ENCODE measurements at regions not wholly inside any gene's neighbourhood (a gene's known extent, or its start where the extent isn't known, plus 50 kb on each side); places are given as distances from the start of the nearest gene placed in this dataset.

DNA sequence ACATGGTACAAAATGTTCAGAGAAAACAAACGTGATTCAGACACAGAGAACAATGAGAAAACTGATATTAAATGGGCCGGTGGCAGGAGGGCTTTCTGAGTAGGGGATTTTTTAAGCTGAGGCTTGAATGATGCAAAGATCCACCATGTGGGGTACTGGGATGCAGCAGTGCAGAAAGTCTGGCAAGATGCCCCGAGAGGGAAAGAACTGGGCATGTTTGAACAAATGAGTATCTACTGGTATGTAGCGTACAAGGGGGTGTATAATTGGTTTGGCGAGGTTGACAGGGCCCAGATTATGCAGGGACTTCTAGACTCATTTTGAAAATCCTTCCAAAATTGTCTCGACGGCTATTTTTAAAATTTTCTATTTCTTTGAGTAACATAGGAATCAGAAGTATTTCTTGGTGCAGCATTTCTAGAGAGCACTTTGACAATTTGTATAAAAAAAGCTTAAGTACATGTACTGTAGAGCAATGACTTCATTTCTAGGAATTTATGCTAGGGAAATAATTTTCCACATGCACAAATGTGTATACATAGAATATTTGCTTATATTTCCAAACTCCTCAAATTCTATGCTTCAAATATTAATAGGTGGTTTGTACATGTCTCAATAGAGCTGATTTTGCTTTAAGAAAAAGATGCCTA is 119.6 kb upstream of the DOK5 start:
- no peaks in the 10 kb centered on the region for H3K23me2 ChIP-seq (ENCODE audit: low read depth, low read length)
- H2AK5ac ChIP-seq (ENCODE audit: low read depth, low read length) = no peak overlapping the region
- no peak overlapping the region for H3K4ac ChIP-seq (replicated peaks; ENCODE audit: insufficient read length, low read depth, low read length)
- no peaks in the 10 kb centered on the region for H3K79me1 ChIP-seq (ENCODE audit: low read depth, low read length)
- H3K79me2 ChIP-seq (ENCODE audit: control insufficient read depth in 1 of 2, insufficient read depth in 2 of 2, low read length in 2 of 2) = no peaks in the 10 kb centered on the region
- no peak overlapping the region for H3K18ac ChIP-seq (ENCODE audit: extremely low read depth, low read length)
- H3K27me3 ChIP-seq (replicated peaks in 1 of 4; ENCODE audit: control insufficient read depth in 3 of 4, extremely low read depth in 1 of 4, insufficient read depth in 3 of 4, low read length in 3 of 4) = no peaks in the 10 kb centered on the region
- no peak overlapping the region for H3K4me3 ChIP-seq (ENCODE audit: extremely low read depth in 1 of 4, insufficient read depth in 2 of 4, low read depth in 3 of 4, low read length in 4 of 4)
- H2BK120ac ChIP-seq (replicated peaks; ENCODE audit: low read depth, low read length) = no peak overlapping the region
- 87% methylated on average over 7 of the region's 7 CpGs; no CpG with 5 or more reads in 1 of the 2 experiments for whole genome bisulfite sequencing, 2 experiments (ENCODE audit: extremely low coverage in 1 of 2, insufficient coverage in 1 of 2, insufficient read length in 1 of 2, insufficient replicate concordance in 2 of 2, low coverage in 1 of 2, low lambda C conversion rate in 2 of 2, missing lambda C conversion rate in 1 of 2)
- H4K8ac ChIP-seq (ENCODE audit: extremely low read depth, insufficient read depth, low read length) = no peak overlapping the region
- no peak overlapping the region for H3K4me2 ChIP-seq (ENCODE audit: insufficient read depth in 1 of 2, low read depth in 2 of 2, low read length in 2 of 2)
- H3K23ac ChIP-seq (ENCODE audit: insufficient read length) = no peak overlapping the region
- FAIRE-seq = no peak
- no peak overlapping the region for H3K56ac ChIP-seq (replicated peaks; ENCODE audit: insufficient read length, low read depth, low read length)
- no peaks in the 10 kb centered on the region for H3K9me3 ChIP-seq (ENCODE audit: insufficient read depth in 2 of 2, low read depth in 1 of 2, low read length in 1 of 2)
- POLR2A ChIA-PET (ENCODE audit: partially characterized antibody) = no interaction called here
- H2BK12ac ChIP-seq (ENCODE audit: low read depth, low read length) = no peak overlapping the region
- no peaks in the 10 kb centered on the region for H4K20me1 ChIP-seq (replicated peaks in 1 of 2; ENCODE audit: control insufficient read depth in 1 of 2, insufficient read depth in 2 of 2, low read length in 2 of 2)
- no peak overlapping the region for H4K91ac ChIP-seq (replicated peaks; ENCODE audit: insufficient read length, low read length)
- H3K36me3 ChIP-seq (ENCODE audit: control insufficient read depth in 2 of 4, insufficient read depth in 4 of 4, low read length in 3 of 4) = no peaks in the 10 kb centered on the region
- no peak overlapping the region for H2BK20ac ChIP-seq (ENCODE audit: low read length)
- no peak overlapping the region for H2BK5ac ChIP-seq (ENCODE audit: low read depth, low read length)
- no peak overlapping the region for H2AFZ ChIP-seq (ENCODE audit: low read length)
- no peak overlapping the region for H3K27ac ChIP-seq (ENCODE audit: low read depth, low read length)
- CTCF ChIA-PET (ENCODE audit: partially characterized antibody) = interaction anchor here (0.6 kb wide), 1 partner anchor 280 kb away, joined by 3 read pairs; no protein-coding TSS in a partner anchor
- no peak overlapping the region for H2BK15ac ChIP-seq (ENCODE audit: low read length)
- H3K4me1 ChIP-seq (replicated peaks in 1 of 4; ENCODE audit: control insufficient read depth in 3 of 4, insufficient read depth in 4 of 4, low read length in 3 of 4) = peaks cover 0 to 4% (median 1%) of the 10 kb centered on the region in 4 experiments; a peak in 2 of 7 replicates
- H3K9ac ChIP-seq (replicated peaks in 1 of 4; ENCODE audit: extremely low read depth in 1 of 4, low read depth in 3 of 4, low read length in 3 of 4) = no peak overlapping the region
- H3K14ac ChIP-seq (ENCODE audit: insufficient read length) = no peak overlapping the region
- H4K5ac ChIP-seq (ENCODE audit: insufficient read length, low read depth, low read length) = no peak overlapping the region
- no peak for DNase-seq (ENCODE audit: low read depth in 1 of 2, low spot score in 2 of 2)
- TF ChIP-seq, protein P1, sequence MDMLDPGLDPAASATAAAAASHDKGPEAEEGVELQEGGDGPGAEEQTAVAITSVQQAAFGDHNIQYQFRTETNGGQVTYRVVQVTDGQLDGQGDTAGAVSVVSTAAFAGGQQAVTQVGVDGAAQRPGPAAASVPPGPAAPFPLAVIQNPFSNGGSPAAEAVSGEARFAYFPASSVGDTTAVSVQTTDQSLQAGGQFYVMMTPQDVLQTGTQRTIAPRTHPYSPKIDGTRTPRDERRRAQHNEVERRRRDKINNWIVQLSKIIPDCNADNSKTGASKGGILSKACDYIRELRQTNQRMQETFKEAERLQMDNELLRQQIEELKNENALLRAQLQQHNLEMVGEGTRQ (IDR thresholded peaks at IDR 0.05; ENCODE audit: low read length) = no peak
- TF ChIP-seq EGR1 (IDR thresholded peaks at IDR 0.05; ENCODE audit: borderline replicate concordance, low read depth, low read length) = no peak
- no peak for TF ChIP-seq FOSL1 (IDR thresholded peaks at IDR 0.05; ENCODE audit: insufficient read depth, low read depth, low read length)
- TF ChIP-seq CHD2 (IDR thresholded peaks at IDR 0.05; ENCODE audit: low read length) = no peak
- TF ChIP-seq POLR2A (IDR thresholded peaks at IDR 0.05; ENCODE audit: control extremely low read depth in 1 of 2, low read depth in 2 of 2, low read length in 2 of 2) = no peak
- no peak for TF ChIP-seq SIN3A (conservative IDR thresholded peaks at IDR 0.05 in 1 of 2, IDR thresholded peaks at IDR 0.05 in 1 of 2; ENCODE audit: low read depth in 1 of 2, low read length in 2 of 2)
- TF ChIP-seq EP300 (IDR thresholded peaks at IDR 0.05; ENCODE audit: borderline replicate concordance in 1 of 2, low read depth in 2 of 2, low read length in 2 of 2) = no peak
- no peak for TF ChIP-seq TCF12 (IDR thresholded peaks at IDR 0.05; ENCODE audit: low read depth, low read length)

Measured in H1 (cell line).